ENCODE measurements at regions not wholly inside any gene's neighbourhood (a gene's known extent, or its start where the extent isn't known, plus 50 kb on each side); places are given as distances from the start of the nearest gene placed in this dataset.
"Not testable (repeated sequence)": the region's sequence is repeated elsewhere in the genome, so short reads cannot be mapped to it uniquely, and the experiment has no call there.

GRCh38 chr15:39515765-39516164, 65.1 kb upstream of the THBS1 start:
- no peak for DNase-seq

GRCh38 chr15:39517122-39517855, 63.6 kb upstream of the THBS1 start:
- DNase-seq = no peak

- not testable (repeated sequence) for DNase-seq
Observed at GRCh38 chr15:39523968-39524367, 56.9 kb upstream of the THBS1 start.

GRCh38 chr15:39529457-39529856, 51.4 kb upstream of the THBS1 start:
- peak in 1 of 5 experiments; percentile 35 for DNase-seq

GRCh38 chr15:39530480-39531342, 50.2 kb upstream of the THBS1 start:
- DNase-seq = peak in 1 of 5 experiments; percentile 91

Measured in T-helper 2 cell (primary cell).